Osteoblast (primary cell): ENCODE measurements at regions not wholly inside any gene's neighbourhood (a gene's known extent, or its start where the extent isn't known, plus 50 kb on each side); places are given as distances from the start of the nearest gene placed in this dataset.

Experiments
- DNase-seq: peaks from one replicate; pipeline ENCODE4 v3.0.0; 2011; ENCODE audit warnings: low spot score, mixed read lengths; ENCODE audit not compliant: insufficient read length; ENCODE audit errors: missing footprints
- H2AFZ ChIP-seq: 2 replicates; pipeline ENCODE4 v1.6.0; 2011; ENCODE audit warnings: mild to moderate bottlenecking, low read length
- H3K27ac ChIP-seq: 2 replicates; pipeline ENCODE4 v1.5.1; 2011; ENCODE audit warnings: mild to moderate bottlenecking, low read depth, low read length, moderate library complexity
- H3K27me3 ChIP-seq: 2 replicates; pipeline ENCODE4 v1.6.0; 2012; ENCODE audit warnings: mild to moderate bottlenecking, control low read depth, inconsistent platforms, low read length, moderate library complexity; ENCODE audit not compliant: insufficient read depth
- H3K36me3 ChIP-seq: 2 replicates; pipeline ENCODE4 v1.5.1; 2011; ENCODE audit warnings: mild to moderate bottlenecking, low read length, control low read depth, moderate library complexity; ENCODE audit not compliant: insufficient read depth
- H3K4me1 ChIP-seq: 2 replicates; pipeline ENCODE4 v1.5.1; 2011; ENCODE audit warnings: mild to moderate bottlenecking, low read length, control low read depth, moderate library complexity; ENCODE audit not compliant: insufficient read depth
- H3K4me2 ChIP-seq: 2 replicates; pipeline ENCODE4 v1.6.0; 2011; ENCODE audit warnings: mild to moderate bottlenecking, low read length; ENCODE audit not compliant: insufficient read depth
- H3K4me3 ChIP-seq: fragments of 200-600 bp; sonication (generic); 3 replicates; pipeline ENCODE4 v1.5.1; 2012; ENCODE audit warnings: mild to moderate bottlenecking, low read length, inconsistent platforms; ENCODE audit not compliant: insufficient read depth
- H3K79me2 ChIP-seq: 2 replicates; pipeline ENCODE4 v1.6.0; 2012; ENCODE audit warnings: mild to moderate bottlenecking, low read length, control low read depth, inconsistent platforms; ENCODE audit not compliant: insufficient read depth
- H3K9me3 ChIP-seq: 2 replicates; pipeline ENCODE4 v1.5.1; 2011; ENCODE audit warnings: low read depth, low read length, control low read depth
- H4K20me1 ChIP-seq: 2 replicates; pipeline ENCODE4 v1.6.0; 2012; ENCODE audit warnings: mild to moderate bottlenecking, low read length, control low read depth; ENCODE audit not compliant: insufficient read depth
- CTCF ChIP-seq: IDR thresholded peaks from 2 replicates; pipeline ENCODE4 v1.5.1; 2011; ENCODE audit warnings: mild to moderate bottlenecking, low read depth, low read length, moderate library complexity; ENCODE audit errors: extremely low read depth

GRCh38 chr4:95676190-95676589, 127.4 kb upstream of the UNC5C start:
- H2AFZ ChIP-seq: no peak overlapping the region
- H3K27me3 ChIP-seq: no peaks in the 10 kb centered on the region
- TF ChIP-seq CTCF: no peak
- H3K4me1 ChIP-seq: no peaks in the 10 kb centered on the region
- no peak overlapping the region for H3K4me3 ChIP-seq
- DNase-seq: no peak
- H3K79me2 ChIP-seq: no peaks in the 10 kb centered on the region
- H3K27ac ChIP-seq: no peak overlapping the region
- H3K4me2 ChIP-seq: no peak overlapping the region
- no peaks in the 10 kb centered on the region for H4K20me1 ChIP-seq
- no peaks in the 10 kb centered on the region for H3K9me3 ChIP-seq
- no peaks in the 10 kb centered on the region for H3K36me3 ChIP-seq

- no peak for TF ChIP-seq CTCF
- Histone ChIP-seq H3K4me2 (no peak overlapping the region), H2AFZ (no peak overlapping the region)
Measured at GRCh38 chr4:95675623-95676022, 126.8 kb upstream of the UNC5C start.

GRCh38 chr4:95674521-95674981, 125.8 kb upstream of the UNC5C start:
- H3K4me1 ChIP-seq: no peaks in the 10 kb centered on the region
- no peak for TF ChIP-seq CTCF
- no peaks in the 10 kb centered on the region for H3K36me3 ChIP-seq
- no peaks in the 10 kb centered on the region for H3K9me3 ChIP-seq
- H3K27me3 ChIP-seq: no peaks in the 10 kb centered on the region
- DNase-seq: no peak
- no peaks in the 10 kb centered on the region for H4K20me1 ChIP-seq
- H3K4me3 ChIP-seq: no peak overlapping the region
- H2AFZ ChIP-seq: no peak overlapping the region
- no peaks in the 10 kb centered on the region for H3K79me2 ChIP-seq
- H3K4me2 ChIP-seq: no peak overlapping the region
- no peak overlapping the region for H3K27ac ChIP-seq

More at GRCh38 chr4:95675623-95676022, 126.8 kb upstream of the UNC5C start:
- Histone ChIP-seq H3K79me2 (no peaks in the 10 kb centered on the region), H3K27me3 (no peaks in the 10 kb centered on the region), H3K4me3 (no peak overlapping the region), H3K4me1 (no peaks in the 10 kb centered on the region), H3K27ac (no peak overlapping the region), H4K20me1 (no peaks in the 10 kb centered on the region), H3K36me3 (no peaks in the 10 kb centered on the region), H3K9me3 (no peaks in the 10 kb centered on the region)
- DNase-seq: no peak

GRCh38 chr4:95672811-95673210, 124.0 kb upstream of the UNC5C start:
- H2AFZ ChIP-seq: no peak overlapping the region
- H3K4me3 ChIP-seq: no peak overlapping the region
- no peak for DNase-seq
- no peaks in the 10 kb centered on the region for H3K27me3 ChIP-seq
- no peaks in the 10 kb centered on the region for H4K20me1 ChIP-seq
- no peaks in the 10 kb centered on the region for H3K79me2 ChIP-seq
- no peaks in the 10 kb centered on the region for H3K36me3 ChIP-seq
- no peaks in the 10 kb centered on the region for H3K4me1 ChIP-seq
- no peaks in the 10 kb centered on the region for H3K9me3 ChIP-seq
- H3K27ac ChIP-seq: no peak overlapping the region
- H3K4me2 ChIP-seq: no peak overlapping the region
- TF ChIP-seq CTCF: no peak
